Amniotic stem cell (primary cell): ENCODE measurements at regions not wholly inside any gene's neighbourhood (a gene's known extent, or its start where the extent isn't known, plus 50 kb on each side); places are given as distances from the start of the nearest gene placed in this dataset.

Source experiments
- DNase-seq: peaks from one replicate; lab custom pipeline; 2025; lab: John Stamatoyannopoulos, UW

DNA sequence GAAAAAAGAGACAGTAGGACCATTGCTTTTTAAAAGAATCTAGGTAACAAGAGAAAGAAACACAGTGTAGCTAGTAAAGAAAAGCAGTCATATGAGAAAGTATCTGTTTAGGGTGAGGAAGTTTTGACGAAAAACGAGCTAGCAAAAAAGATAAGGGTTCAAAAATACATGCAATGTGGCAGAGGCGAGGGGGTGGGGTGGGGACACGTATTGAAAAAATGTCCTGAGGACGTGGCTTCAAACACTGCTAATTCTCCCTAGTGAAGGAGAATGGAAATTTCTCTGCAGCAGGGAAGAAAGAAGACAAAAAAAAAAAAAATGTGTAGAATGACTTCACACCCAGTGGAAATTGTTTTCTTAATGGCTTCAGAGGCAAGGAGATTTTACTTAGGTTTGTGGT lies 856.4 kb upstream of the INTU start:
- DNase-seq = no peak

DNA sequence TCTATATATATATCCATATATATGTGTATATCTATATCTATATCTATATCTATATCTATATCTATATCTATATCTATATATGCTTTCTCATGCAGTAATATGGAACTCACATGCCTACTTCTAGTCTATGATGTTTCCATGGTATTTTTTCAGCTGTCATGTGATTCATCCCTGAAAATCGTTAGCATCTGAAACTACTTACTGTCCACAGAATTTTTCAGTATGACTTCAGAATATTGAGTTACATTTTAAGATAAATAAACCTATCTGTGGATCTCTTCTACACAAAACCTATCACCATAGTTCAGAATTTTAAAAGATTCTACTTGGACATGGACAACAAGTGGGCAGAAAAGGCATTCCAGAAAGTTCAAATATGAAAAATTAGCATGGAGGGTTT lies 855.1 kb upstream of the INTU start:
- peak; percentile 47 for DNase-seq

DNA sequence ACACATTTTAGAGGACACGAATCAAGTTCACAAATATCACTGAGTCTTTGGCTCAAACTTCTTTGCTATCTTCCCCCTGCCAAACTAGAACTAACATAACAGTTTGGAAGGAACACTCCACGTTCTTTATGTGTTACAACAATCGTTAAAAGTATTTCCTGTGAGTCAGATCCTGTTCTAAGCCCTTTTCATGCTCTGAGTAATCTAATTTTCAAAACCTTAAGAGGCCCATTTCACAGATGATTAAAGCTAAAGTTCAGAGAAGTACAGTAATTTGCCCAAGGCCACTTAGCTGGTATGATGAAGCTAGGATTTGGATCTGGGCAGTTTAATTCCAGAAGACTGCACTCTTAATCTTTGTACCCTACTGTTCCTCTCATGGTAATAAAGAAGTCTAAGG lies 854.4 kb upstream of the INTU start:
- DNase-seq = no peak

DNA sequence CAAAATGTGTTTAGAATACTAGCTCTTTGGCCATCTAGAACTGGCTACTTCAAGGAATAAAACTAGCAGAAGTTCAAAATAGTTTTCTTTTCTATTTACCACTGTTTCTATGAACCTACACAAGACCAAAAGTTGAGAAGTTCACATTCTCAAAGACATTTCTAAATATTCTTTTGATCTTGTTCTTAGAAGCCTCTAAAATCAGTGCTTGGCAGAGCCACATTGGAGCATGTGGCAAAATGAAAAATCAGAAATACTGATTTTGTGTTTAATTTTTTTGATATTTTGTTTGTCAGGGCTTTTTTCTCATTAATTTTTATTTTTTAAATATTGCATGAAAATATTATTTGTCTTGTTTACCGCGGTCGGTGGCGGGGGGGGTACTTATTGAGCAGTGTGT lies 853.8 kb upstream of the INTU start:
- no peak for DNase-seq

DNA sequence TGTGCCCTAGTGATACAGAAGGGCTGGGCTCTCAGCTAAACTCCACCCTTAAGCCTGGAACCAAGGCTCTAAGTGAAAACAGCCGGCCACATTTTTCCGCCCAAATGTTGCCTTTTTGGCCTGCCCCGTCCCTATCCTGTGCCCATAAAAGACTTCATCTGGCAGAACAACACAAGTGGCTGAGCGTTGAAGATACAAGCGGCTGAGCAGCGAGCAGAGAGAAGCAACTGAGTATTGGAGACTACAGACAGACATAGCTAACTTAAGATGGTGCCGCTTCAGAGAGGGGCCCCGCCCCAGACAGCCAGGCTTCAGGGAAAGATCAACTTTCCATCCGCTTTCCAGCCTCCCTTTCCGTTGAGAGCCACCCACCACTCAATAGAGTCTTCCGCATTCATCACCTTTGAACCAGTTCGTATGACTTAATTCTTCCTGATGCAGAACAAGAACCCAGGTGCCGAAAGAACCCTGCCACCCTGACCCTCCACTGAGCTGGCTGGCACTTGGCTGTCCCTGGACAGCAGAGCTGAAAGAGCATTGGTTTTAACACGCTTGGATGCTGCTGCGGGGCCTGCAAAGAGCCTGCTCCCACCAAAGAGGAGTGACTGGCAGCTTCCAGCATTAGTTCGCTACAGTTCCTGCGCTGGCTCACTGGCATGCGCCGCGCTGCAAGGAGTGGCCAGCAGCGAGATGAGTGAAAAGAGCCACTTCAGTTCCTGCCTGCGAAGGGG lies 853.2 kb upstream of the INTU start:
- no peak for DNase-seq

DNA sequence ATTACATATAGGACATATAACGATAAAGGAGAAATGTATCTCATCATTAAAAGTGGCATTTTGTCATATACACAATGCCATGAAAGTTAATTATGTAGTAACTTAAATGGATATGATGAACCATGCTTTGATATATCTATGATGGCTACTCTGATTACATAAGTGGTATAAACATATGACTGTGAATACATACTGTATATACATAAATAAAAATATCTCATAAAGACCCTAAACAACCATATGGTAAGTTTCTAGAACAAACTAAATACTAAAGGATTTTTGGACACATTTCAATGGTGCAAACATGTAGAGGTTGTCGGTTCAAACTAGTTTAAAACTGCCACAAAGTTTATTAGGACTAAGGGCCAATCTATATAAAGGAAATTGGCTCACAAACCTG lies 849.6 kb upstream of the INTU start:
- no peak for DNase-seq

DNA sequence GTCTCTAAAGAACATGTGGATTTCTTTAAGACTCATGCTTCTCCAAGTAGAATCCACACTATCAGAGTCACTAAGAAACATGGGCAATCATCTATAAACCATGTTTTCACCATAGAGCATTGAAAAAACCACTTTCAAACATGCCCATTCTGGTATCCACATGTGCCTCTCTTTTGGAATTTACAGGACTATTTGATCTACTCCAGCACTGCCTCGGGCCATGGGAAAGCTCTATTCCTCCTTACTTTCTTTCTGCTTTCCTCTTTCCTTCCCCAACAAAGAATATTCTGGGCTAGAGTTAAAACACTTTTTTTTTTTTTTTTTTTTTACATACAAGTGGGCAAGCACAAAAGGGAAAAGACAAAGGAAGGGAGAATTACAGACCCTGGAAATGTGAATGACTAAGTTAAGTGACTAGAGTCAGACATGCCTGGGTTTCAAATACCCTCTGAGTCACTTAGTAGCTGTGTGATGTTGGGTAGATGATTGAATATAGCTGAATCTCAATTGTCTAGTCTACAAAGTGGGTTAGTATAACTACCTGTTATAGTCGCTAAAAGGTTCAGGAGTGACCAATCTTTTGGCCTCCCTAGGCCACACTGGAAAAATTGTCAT lies 847.7 kb upstream of the INTU start:
- no peak for DNase-seq

DNA sequence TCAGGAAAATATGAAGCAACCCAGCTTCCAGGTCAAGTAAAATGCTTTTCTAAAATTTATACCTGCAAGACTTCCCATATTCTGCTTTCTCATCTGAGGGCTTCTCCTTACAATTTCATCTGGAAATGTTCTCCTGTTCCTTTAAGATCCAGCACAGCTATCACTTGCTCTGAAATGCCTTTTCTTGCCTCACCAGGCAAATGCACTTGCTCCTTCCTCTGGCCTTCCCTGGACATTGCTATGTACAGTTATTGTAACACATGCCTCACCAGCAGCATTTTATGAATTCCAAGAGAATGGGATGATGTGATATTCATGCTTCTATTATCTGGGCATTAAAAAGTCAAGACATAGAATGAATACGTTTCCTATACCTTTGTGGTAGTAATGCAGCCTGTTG lies 842.1 kb upstream of the INTU start:
- no peak for DNase-seq

DNA sequence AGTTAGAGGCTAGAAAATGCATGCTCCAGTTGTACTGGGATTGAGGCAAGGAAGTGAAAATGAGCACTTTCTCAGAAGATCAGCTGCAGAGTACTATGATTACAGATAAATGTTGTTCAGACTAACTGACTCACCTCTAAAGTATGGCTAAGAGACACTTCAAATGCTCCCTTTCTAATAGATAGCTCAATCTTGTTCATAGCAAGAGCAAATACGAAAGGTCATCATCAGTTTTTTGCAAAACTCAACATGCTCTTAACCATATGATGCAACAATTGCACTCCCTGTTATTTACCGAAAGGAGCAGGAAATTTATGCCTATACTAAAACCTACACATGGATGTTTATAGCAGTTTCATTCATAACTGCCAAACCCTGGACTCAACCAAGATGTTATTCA lies 838.4 kb upstream of the INTU start:
- no peak for DNase-seq

DNA sequence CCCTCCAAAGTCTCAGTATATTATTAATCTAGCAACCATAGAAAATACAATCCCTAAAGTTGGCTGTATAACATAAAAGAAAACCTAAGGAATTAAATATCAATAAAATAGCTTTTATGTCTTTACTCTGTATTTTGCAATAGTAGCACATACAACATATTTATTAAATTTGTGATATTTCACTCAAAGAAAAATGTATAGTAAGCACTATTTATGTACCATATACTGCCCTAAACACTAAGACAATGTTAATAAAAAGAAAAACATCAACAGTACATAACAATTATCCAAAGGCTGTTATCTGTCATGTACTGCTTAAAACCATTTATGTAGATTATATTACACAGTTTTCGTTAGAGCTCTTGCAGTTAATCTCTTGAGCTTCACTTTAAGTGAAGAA lies 834.5 kb upstream of the INTU start:
- DNase-seq = no peak

DNA sequence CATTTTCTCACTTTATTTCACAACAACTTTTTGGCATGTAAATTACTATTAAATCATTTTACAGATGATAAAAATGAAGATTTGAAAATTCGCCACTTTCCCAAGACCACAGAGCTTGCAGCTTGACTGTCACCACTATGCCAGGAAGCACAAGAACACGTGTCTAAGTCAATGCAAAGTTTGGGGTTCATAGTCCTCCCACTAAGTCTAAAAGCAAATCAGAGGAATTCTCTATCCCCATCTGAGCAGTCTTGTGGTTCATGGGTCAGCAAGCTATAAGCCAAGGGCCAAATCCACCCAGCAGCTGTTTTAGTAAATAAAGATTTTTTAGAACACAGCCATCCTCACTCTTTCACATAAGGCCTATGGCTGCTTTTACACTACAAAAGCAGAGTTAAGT lies 833.3 kb upstream of the INTU start:
- no peak for DNase-seq

DNA sequence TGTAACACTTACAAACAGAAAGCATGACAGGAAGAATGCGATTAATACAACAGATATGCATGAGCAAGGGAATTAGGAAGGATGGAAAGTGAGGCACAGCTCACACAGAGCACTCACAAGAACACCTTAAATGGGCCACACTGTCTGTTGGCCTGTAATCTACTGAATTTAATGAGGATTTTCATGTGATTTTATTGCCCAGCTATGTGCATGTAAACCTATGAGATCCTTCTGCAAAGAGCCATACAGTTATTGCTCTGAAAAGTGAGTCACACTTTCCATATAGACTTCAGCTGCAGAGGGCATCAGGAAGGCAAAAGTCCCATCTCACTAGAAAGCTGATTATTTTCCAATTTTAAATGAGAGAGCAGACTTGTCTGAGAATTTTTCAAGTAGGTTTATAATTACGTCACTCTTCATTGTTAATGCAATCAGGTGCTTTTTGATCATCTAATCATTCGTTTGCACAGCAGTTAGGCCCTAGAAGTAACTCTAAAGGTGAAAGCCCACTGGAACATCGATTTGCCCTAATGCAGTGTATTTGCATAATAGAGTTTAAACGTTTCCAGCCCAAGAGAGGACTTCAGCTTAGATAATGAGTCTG lies 832.7 kb upstream of the INTU start:
- peak; percentile 33 for DNase-seq

DNA sequence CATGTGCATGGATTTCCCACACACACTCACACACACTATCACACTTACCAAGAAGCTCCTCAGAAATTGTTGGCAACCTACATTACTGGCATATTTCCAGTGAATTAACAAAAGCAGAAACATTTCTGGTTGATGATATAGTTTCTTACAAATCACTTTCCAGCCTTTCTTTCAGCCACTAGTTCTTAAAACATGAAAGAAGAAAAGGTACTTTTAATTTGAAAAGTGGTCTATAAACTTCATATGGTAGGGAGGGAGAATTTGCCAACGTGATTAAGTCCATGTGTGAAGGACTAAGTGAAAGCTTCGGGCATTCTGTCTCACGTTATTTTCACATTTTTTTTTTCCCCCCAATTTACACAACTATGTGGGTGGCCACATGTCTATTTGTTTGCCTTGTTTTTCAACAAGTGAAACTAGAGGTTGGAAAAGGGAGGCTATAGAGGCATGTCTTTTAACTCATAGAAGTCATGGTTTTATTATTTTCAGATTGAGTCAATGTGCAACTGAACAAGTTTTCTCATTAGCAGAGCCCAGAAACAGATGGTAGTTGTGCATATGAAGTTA lies 832.1 kb upstream of the INTU start:
- DNase-seq = no peak

DNA sequence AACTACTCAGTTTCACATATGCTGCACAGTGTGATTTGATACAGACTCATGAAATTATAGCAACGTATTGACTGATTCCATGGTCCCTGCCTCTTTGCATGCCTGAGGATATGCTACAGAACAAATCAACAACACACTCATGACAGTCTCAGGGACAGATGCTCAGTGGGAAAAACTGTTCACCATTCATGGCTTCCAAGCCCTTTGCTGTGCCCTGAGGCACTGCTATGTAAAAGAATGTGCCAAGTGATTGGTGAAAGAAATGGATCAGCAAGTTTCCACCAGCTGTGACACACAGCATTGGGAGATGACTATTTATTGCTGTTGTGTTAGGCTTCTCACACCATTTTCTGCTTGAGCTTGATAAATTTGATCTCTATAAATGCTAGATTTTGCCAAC lies 825.6 kb upstream of the INTU start:
- DNase-seq = no peak

DNA sequence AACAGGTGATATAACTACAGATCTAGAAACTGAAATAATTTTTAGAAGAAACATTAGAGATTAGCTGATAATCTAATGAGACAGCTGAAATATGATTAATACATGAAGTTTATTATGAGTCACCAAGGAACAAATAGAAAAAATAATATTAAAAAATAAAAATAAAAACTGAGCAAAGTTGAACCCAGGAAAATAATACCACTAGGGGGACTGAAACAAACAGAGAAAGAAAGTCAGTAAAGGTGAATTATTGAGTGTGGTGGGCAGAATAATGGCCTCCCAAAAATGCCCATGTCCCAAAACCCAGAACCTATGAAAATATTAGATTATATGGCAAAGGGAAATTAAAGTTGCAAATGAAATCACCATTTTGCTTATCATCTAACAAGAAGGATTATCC lies 820.7 kb upstream of the INTU start:
- DNase-seq = no peak

DNA sequence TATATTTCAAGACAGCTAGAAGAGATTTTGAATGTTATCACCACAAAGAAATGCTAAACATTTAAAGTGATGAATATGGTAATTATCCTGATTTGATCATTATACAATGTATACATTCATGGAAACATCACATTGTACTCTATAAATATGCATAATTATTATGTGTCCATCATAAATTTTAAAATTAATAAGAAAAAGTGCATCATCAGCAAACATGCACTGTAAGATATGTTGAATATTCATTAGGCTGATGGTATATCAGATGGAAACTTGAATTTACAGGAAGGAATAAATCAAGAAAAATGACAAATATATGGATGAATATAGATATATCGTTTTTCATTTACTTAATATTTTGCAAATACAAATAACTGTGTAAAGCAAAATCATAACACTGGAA lies 812.1 kb upstream of the INTU start:
- no peak for DNase-seq

DNA sequence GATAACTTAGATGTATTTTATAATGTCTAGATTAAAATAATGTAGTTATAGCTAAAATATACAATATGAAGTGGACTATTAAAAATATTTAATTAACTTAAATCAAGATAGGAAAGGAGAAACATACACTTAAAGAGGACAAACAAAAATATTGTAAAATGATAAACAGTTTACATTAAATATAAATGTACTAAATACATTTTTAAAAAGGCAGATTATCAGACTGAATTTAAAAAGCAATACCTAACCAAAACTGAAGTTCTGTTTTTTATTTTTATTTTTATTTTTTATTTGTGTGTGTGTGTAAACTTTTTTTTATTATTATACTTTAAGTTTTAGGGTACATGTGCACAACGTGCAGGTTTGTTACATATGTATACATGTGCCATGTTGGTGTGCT lies 811.6 kb upstream of the INTU start:
- DNase-seq = no peak

DNA sequence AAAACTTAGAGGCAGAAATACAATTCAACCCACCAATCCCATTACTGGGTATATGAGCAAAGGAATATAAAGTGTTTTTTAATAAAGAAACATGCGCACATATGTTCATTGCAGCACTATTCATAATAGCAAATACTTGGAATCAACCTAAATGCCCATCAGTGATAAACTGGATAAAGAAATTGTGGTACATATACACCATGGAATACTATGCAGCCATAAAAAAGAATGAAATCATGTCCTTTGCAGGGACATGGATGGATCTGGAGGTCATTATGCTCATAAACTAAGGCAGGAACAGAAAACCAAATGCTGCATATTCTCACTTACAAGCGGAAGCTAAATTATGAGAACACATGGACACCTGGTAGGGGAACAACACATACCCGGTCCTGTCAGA lies 807.7 kb upstream of the INTU start:
- DNase-seq = no peak

DNA sequence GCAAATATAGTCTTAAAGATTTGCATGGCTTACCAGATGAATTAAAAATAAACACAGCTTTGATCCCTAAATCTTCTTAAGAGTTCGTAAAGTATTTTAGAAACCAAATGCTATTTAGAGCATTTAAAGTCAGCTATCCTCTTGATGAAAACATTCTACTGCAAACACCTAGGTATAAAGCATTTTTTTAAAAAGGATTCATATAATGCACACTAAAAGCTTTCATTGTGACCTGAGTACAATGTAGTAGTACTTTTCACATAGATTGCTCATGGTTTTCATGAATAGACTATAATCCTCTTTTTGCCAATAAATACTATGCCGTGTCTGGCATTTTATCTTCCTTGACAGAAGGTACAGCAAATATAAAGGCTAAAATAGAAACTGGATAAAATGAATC lies 805.1 kb upstream of the INTU start:
- DNase-seq = no peak

DNA sequence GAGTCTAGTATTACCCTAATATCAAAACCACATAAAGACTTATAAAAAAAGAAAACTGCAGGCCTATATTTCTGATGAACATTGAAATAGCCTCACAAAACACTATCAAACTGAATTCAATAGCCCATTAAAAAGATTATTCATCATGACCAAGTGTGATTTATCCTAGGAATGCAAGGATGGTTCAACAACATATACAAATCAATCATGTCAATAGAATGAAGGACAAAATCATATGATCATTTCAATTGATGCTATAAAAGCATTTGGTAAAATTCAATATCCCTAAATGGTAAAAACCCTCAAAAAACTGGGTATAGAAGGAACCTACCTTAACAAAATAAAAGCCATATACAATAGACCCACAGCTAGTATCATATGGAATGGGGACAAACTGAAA lies 797.9 kb upstream of the INTU start:
- no peak for DNase-seq

DNA sequence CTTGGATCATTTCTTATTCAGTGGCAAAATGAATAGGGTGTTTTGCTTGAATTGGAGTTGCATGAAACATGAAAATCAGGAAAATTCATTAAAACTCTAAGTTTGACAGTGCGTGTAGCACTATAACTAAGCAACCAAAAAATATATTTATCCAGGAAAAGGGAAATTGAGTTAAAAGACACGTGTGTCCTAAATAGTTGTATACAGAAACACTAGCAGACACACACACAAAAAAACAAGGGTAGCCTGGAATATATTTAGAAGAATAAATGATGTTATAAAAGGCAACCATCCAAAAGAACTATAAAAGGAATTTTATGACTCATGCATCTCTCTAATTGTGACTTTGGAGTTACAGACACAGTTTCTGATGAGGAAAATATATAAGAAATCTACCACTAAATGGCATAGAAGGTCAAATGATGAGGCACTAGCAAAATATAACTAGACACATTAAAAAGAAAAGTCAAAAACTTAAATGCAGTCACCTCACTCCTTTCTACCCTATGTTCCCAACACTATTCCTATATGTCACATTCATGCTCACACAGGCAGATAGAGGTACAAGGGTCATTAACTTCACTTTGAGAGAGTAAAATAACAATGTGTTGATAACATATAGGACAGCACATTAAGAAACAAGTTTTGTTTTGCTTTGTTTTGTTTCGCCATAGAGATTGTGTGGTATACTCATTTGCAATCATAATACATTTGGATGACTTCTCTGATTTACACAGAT lies 793.6 kb upstream of the INTU start:
- peak; percentile 40 for DNase-seq

DNA sequence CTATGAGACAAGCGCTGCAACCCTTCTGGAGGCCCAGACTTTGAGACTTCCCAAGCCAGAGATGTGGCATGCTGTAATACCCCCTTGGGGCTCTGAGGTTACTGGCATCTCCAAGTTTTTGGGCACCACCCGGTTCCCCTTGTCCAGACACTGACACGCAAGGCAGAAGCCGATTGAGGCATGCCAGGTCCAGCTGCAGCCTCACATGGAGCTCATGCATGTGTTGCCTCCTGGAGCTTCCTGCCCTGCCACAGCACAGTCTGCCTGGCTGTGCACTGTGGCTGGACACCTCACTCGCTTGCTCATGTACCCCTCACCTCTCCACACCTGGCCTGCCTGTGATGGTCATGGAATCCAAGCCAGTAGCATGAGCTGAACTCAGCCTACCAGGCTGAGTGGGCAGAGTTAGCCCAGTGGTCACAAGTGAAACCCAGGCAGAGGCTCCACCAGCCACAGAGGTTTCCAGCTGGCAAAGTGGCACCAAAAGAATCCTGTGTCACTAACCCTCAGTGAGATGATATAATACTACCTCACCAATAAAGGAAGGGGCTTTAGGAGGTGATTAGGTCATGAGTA lies 789.2 kb upstream of the INTU start:
- no peak for DNase-seq
